ENCODE measurements at regions not wholly inside any gene's neighbourhood (a gene's known extent, or its start where the extent isn't known, plus 50 kb on each side); places are given as distances from the start of the nearest gene placed in this dataset.
A peak's percentile ranks its signal among the peaks of the same experiment; 100 is the strongest.

GRCh38 chr20:48164566-48165400 is 379.5 kb upstream of the SULF2 start:
- no peak for DNase-seq

GRCh38 chr20:48164034-48164433 is 378.8 kb upstream of the SULF2 start:
- no peak for DNase-seq

- DNase-seq: no peak
These were observed 378.2 kb upstream of the SULF2 start for GRCh38 chr20:48163505-48163904.

GRCh38 chr20:48162621-48163020 is 377.3 kb upstream of the SULF2 start:
- DNase-seq: no peak

GRCh38 chr20:48159145-48160008 is 374.1 kb upstream of the SULF2 start:
- no peak for DNase-seq

- no peak for DNase-seq
These were observed 372.7 kb upstream of the SULF2 start for GRCh38 chr20:48158014-48158413.

GRCh38 chr20:48156951-48157700 is 371.8 kb upstream of the SULF2 start:
- DNase-seq: no peak

- no peak for DNase-seq
These were observed 371.2 kb upstream of the SULF2 start for GRCh38 chr20:48156521-48156920.

- DNase-seq: no peak
These were observed 370.0 kb upstream of the SULF2 start for GRCh38 chr20:48155268-48155667.

- no peak for DNase-seq
These were observed 368.9 kb upstream of the SULF2 start for GRCh38 chr20:48154040-48154765.

GRCh38 chr20:48153523-48153922 is 368.2 kb upstream of the SULF2 start:
- DNase-seq: no peak

GRCh38 chr20:48153103-48153502 is 367.8 kb upstream of the SULF2 start:
- DNase-seq: no peak

- no peak for DNase-seq
These were observed 365.3 kb upstream of the SULF2 start for GRCh38 chr20:48150568-48150967.

GRCh38 chr20:48149902-48150301 is 364.6 kb upstream of the SULF2 start:
- no peak for DNase-seq

GRCh38 chr20:48148916-48149672 is 363.8 kb upstream of the SULF2 start:
- no peak for DNase-seq

GRCh38 chr20:48148020-48148419 is 362.7 kb upstream of the SULF2 start:
- DNase-seq: no peak

- DNase-seq: no peak
These were observed 362.0 kb upstream of the SULF2 start for GRCh38 chr20:48147311-48147710.

GRCh38 chr20:48146877-48147276 is 361.6 kb upstream of the SULF2 start:
- no peak for DNase-seq

- DNase-seq: no peak
These were observed 361.0 kb upstream of the SULF2 start for GRCh38 chr20:48146308-48146707.

GRCh38 chr20:48143435-48144081 is 358.3 kb upstream of the SULF2 start:
- peak; percentile 0 for DNase-seq

- DNase-seq: no peak
These were observed 357.2 kb upstream of the SULF2 start for GRCh38 chr20:48142516-48142773.
